H54 (cell line): ENCODE measurements at regions not wholly inside any gene's neighbourhood (a gene's known extent, or its start where the extent isn't known, plus 50 kb on each side); places are given as distances from the start of the nearest gene placed in this dataset.
"Not testable (repeated sequence)": the region's sequence is repeated elsewhere in the genome, so short reads cannot be mapped to it uniquely, and the experiment has no call there.

Experiments used
- DNase-seq: peaks from one replicate; pipeline ENCODE4 v3.0.0; 2011; ENCODE audit warnings: low spot score, mixed read lengths; ENCODE audit not compliant: insufficient read length
- FAIRE-seq: peaks from 3 replicates; lab custom pipeline; 2011; peaks lifted over from hg19 to GRCh38; lab: Jason Lieb, UNC

DNA sequence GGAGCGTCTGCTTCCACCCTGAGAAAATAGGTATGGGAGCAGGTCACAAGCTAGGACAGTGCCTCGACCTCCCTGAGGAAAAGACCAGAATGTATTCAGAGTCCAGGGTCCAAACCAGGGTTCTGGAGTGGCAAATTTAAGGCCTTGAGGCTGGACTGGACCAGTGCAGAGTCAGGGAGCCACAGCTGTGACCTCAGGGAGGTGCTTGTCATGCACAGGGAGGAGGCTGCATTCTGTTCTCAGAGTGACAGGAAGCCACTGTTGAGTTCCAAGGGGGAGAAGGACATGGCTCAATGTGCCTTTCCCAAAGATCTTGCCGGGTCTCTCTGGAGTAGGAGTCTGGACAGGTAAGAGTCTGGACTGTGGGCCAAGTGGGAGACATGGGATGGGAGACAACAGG is 254.0 kb downstream of the BCL2L11 start:
- FAIRE-seq, DNase-seq: not testable (repeated sequence)

DNA sequence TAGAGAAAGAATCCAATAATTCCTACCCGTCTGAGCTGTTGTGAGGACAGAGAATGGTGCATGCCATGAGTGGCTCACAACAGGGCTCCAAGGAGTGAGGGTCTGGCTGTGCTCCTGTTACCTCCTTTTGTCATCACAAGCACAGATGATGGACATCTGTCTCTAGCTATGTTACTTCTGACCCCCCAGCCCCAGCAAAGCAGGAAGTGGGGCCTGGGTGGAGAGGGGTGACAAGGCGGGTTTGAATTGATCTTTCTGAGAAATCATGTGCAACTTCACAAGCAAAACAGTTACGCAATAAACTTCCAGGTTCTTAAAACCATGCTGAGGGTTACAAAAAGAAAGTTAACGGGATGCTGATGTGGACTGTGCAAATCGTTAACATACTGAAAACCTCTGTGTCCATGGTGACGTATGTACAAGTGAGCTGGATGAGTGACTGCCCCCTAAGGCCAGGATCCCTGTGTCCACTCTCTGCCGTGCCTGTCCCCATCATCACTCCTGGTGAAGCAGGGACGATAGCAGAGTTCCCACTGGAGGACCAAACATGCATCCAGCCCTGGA is 254.7 kb downstream of the BCL2L11 start:
- FAIRE-seq, DNase-seq: not testable (repeated sequence)

GRCh38 chr2:111376272-111376970 is 255.7 kb downstream of the BCL2L11 start:
- not testable (repeated sequence) for FAIRE-seq

GRCh38 chr2:111376971-111377352 is 256.2 kb downstream of the BCL2L11 start:
- FAIRE-seq, DNase-seq: not testable (repeated sequence)

More at GRCh38 chr2:111376272-111376970, 255.7 kb downstream of the BCL2L11 start:
- DNase-seq = not testable (repeated sequence)

- not testable (repeated sequence) for DNase-seq, FAIRE-seq
These were observed 256.8 kb downstream of the BCL2L11 start for GRCh38 chr2:111377386-111377959.

DNA sequence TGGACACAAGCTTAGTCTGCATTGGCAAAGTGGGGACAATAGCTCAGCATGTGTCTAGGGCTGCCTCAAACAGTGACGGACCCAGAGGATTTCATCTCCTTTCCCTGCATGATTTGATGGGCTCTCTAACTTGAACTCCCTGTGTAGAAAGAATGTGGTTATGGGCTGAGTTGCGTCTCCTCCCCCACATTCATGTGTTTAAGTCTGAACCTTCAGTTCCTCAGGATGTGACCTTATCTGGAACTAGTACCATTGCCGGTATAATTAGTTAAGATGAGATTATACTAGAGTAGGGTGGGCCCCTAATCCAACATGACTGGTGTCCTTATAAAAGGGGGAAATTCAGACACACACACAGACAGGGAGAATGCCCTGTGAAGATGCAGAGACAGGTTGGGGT is 257.6 kb downstream of the BCL2L11 start:
- DNase-seq, FAIRE-seq: not testable (repeated sequence)

- FAIRE-seq, DNase-seq: not testable (repeated sequence)
These were observed 260.2 kb downstream of the BCL2L11 start for GRCh38 chr2:111380733-111381439.

DNA sequence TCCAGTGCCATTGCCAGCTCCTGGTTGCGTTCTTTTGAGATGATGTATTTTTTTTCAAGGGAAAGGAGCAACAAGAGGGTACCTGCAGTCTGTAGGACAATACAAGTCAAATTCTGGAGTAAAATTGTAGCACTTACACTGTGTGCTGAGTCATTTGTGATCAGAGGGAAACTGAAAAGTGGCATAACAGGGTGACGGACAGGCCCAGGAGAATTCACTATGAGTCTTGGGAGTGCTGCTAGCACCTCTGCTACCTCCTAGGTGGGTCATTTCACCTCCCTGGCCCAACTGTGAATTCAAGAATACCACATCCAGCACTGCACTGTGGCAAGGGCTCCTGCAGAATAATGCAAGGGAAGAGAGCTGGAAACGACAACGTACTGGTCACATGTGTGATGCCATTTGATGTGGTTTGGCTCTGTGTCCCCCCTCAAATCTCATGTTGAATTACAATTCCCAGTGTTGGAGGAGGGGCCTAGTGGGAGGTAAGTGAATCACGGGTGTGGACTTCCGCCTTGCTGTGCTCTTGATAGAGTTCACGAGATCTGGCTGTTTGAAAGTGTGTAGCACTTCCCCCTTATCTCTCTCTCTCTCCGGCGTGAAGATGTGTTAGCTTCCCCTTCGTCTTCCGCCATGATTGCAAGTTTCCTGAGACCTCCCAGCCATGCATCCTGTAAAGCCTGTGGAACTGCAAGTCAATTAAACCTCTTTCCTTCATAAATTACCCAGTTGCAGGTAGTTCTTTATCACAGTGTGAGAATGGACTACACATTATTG is 261.0 kb downstream of the BCL2L11 start:
- not testable (repeated sequence) for DNase-seq, FAIRE-seq

GRCh38 chr2:111382507-111382906 is 261.8 kb downstream of the BCL2L11 start:
- not testable (repeated sequence) for FAIRE-seq, DNase-seq

GRCh38 chr2:111383311-111383710 is 262.6 kb downstream of the BCL2L11 start:
- FAIRE-seq, DNase-seq: not testable (repeated sequence)

DNA sequence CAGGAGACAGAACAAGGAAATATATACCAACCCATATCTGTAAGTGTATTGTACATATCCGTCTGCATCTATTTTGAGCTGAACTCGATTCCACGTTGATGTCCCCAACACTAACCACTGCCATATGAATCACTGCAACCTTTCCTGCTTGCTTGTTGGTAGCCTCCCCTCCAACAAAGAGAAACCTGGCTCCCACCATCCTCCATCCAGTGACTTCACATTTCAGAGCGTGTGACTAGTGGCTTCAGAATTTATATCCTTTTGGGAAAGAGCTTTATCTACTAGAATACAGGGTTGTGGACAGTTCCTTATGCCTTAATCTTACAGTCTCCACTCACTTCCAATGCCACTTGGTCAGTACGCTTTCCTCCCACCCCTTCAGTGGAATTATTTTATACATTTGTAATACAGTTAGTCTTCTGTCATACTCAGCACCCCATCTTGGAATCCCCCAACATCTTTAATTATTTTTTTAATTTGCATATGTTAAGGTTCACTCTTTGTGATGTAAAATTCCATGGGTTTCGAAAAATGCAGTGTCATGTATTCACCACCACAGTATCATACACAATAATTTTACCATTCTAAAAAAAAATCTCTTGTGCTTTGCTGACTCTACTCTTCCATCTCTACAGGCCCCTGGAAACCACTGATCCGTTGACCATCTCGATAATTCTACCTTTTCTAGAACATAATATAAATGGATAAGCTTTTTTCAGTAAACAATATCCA is 264.7 kb downstream of the BCL2L11 start:
- not testable (repeated sequence) for FAIRE-seq, DNase-seq

DNA sequence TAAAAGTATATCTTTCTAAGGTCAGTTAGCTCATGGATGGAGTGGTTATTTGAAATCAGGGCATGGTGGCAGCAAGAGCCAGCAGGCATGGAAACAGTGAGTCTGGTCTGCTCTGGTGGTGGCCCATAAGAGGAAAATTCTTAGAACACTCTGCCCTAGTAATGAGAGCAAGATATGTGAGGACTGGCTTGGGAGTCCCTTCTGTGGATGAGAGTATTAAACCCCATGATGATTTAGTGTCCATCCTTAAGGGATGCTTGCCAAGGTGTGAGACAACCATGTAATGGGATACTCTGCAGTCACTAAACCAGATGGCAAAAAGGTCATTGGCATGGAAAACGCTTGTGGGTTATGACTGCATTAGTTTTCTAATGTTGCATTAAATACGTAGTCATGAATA is 269.9 kb downstream of the BCL2L11 start:
- DNase-seq, FAIRE-seq: not testable (repeated sequence)

DNA sequence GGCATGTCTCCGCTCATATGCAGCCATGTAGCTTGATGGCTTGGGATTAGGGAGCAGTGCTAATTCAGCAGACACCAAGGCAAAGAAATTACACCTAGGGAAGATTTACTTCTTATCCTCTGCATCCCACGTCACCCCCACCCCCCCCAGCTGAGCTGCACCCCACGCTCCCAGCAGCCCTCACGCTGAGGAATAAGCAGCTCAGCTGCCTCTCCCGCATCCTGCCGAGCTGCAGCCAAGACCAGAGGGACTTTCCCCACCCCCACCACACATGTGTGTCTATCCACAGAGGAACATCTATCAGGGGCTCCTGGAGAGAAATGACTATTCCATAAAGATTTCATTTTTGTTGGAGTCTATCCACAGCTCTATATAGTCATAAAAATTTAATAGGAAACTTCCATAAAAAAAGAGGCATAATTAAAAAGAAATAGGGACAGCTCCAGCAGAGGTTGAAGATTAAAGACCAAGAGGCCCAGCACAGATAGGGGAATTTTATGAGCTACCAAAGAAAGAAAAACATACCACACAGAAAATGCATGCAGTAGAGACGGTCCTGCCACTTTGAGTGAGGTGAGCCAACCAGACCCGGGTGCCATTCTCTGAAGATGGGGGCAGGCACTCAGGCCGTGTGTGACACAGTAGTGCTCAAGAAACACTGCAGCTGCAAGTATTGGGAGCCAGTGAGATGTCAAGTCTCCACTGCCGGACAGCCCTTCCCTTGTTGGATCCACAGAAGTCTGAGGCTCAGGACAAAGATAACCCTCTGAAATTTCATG is 274.8 kb downstream of the BCL2L11 start:
- not testable (repeated sequence) for FAIRE-seq, DNase-seq

DNA sequence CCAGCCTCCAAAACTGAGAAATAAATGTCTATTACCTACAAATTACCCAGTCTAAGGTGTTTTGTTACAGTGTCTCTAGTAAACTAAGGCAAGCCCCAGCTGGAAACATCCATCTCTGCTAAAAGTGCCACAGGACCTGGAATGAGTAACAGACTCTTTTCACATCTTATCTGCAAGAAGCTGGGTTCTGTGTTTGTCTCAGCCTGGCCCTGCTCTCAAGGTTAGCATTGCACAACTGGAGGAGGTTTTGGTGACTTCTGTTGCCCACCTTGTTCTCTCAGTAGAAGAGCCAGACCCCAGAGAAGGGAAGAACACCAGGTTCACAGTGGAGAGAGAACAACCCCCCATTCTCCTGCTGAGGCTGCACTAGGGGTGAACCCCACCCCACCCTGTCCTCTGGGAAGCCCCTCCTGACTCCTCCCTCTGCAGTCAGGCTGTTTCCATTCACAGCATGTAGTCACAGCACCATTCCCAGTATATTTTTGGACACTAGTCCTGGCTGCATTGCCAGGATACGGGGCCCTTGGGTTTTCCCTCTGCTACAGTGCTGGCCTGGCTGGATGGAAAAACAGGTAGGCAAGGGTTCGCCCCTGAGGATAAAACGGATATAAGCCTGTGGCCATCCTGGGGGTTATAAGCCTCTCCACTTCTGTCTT is 280.0 kb downstream of the BCL2L11 start:
- not testable (repeated sequence) for FAIRE-seq, DNase-seq

GRCh38 chr2:111401270-111402140 is 280.8 kb downstream of the BCL2L11 start:
- not testable (repeated sequence) for DNase-seq, FAIRE-seq

DNA sequence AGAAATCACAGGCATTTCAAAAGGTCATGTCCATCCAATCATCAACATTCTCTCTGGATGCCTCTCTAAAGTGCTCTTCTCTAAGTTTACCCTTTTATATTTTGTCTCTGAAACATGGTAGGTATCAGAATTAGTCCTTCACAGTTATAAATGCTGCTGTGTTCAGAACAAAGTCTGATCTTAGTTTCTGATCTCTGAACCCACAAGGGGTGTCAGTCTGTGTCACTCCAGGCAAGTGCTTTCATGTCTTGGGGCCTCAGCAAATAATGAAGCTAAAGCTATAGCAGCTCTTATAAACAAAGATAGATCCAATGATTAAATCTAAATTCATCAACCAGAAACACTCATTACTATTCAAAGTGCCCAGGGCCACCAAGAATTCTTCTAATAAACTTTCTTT is 281.7 kb downstream of the BCL2L11 start:
- not testable (repeated sequence) for FAIRE-seq, DNase-seq

DNA sequence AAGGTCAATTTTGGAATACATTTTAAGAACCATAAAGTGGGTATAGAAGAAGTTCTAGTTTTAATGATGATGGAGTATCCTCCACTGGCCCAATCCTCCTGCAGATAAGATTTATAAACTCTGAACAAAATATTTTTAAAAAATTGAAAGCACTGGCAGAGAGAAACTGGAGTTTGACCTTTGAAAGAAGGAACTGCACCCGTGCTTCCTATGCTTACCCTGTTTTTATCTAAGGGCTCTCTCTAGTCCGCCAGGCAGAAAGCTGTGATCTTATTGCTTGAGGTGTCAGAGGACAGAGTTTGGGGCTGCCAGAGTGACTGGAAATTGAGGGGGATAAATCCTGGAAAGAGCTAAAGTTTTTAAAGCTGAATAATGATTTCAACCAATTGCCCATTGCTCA is 282.6 kb downstream of the BCL2L11 start:
- not testable (repeated sequence) for FAIRE-seq, DNase-seq
